SK-N-SH (cell line): ENCODE measurements at regions not wholly inside any gene's neighbourhood (a gene's known extent, or its start where the extent isn't known, plus 50 kb on each side); places are given as distances from the start of the nearest gene placed in this dataset.

Experiments
- CTCF ChIA-PET: fragments of 300-600, 350-600 bp; formaldehyde crosslinking; extraction: SDS; loops from one replicate; lab custom pipeline; 2021; lab: Yijun Ruan, JAX
- POLR2A ChIA-PET: fragments of 350-600 bp; sonication (Branson Sonifier 250); formaldehyde crosslinking; extraction: SDS; loops from one replicate; lab custom pipeline; 2020; ENCODE audit warnings: antibody characterized with exemption, inconsistent platforms; lab: Yijun Ruan, JAX
- DNase-seq: peaks from one replicate; pipeline ENCODE4 v3.0.0; 2012
- H2AFZ ChIP-seq: fragments of 200-600 bp; sonication (generic); 2 replicates; pipeline ENCODE4 v1.8.1; 2016; ENCODE audit warnings: antibody characterized with exemption, mild to moderate bottlenecking, low read depth
- H3F3A ChIP-seq: fragments of 200-600 bp; sonication (generic); replicated peaks from 2 replicates; pipeline ENCODE3; 2016; ENCODE audit warnings: antibody characterized with exemption, mild to moderate bottlenecking; ENCODE audit not compliant: insufficient read depth
- H3K27ac ChIP-seq, 2 experiments: fragments of 200-500 bp in 1 of 2; fragments of 200-600 bp in 1 of 2; sonication (Bioruptor generic) in 1 of 2; sonication (generic), shearing (Covaris generic) in 1 of 2; 2 replicates each; pipeline versions ENCODE4 v1.5.1 to v1.6.1; 2014 to 2016; ENCODE audit warnings: low read depth in 2 of 2, inconsistent platforms in 1 of 2, low read length in 1 of 2, mild to moderate bottlenecking in 1 of 2, mixed read lengths in 1 of 2
- H3K27me3 ChIP-seq: fragments of 200-600 bp; sonication (generic), shearing (Covaris generic); 2 replicates; pipeline ENCODE4 v1.6.1; 2016; ENCODE audit warnings: mixed run types; ENCODE audit not compliant: insufficient read depth
- H3K36me3 ChIP-seq, 2 experiments: fragments of 200-500 bp in 1 of 2; fragments of 200-600 bp in 1 of 2; sonication (Bioruptor generic) in 1 of 2; sonication (generic) in 1 of 2; replicated peaks in 1 of 2; 2 replicates each; pipeline versions ENCODE3 to v1.5.1; 2014 to 2016; ENCODE audit warnings: low read length in 1 of 2, mild to moderate bottlenecking in 1 of 2; ENCODE audit not compliant: insufficient read depth in 2 of 2, control insufficient read depth in 1 of 2
- H3K4me1 ChIP-seq, 2 experiments: fragments of 200-500 bp in 1 of 2; fragments of 200-600 bp in 1 of 2; sonication (Bioruptor generic) in 1 of 2; sonication (generic), shearing (Covaris generic) in 1 of 2; 2 replicates each; pipeline versions ENCODE4 v1.5.1 to v1.6.1; 2014 to 2016; ENCODE audit warnings: low read depth in 1 of 2, low read length in 1 of 2, mixed run types in 1 of 2; ENCODE audit not compliant: insufficient read depth in 2 of 2, control insufficient read depth in 1 of 2
- H3K4me2 ChIP-seq: fragments of 200-600 bp; sonication (generic), shearing (Covaris generic); 2 replicates; pipeline ENCODE4 v1.6.1; 2017; ENCODE audit warnings: mixed run types
- H3K4me3 ChIP-seq, 2 experiments: fragments of 200-500 bp in 1 of 2; fragments of 200-600 bp in 1 of 2; sonication (Bioruptor generic) in 1 of 2; sonication (generic), shearing (Covaris generic) in 1 of 2; 2 replicates each; pipeline versions ENCODE4 v1.5.1 to v1.8.1; 2014 to 2016; ENCODE audit warnings: low read depth in 2 of 2, inconsistent platforms in 1 of 2, low read length in 1 of 2, mild to moderate bottlenecking in 1 of 2, mixed read lengths in 1 of 2, moderate library complexity in 1 of 2
- H3K79me2 ChIP-seq: fragments of 200-600 bp; sonication (generic); 2 replicates; pipeline ENCODE4 v1.8.1; 2017; ENCODE audit warnings: mild to moderate bottlenecking; ENCODE audit not compliant: insufficient read depth
- H3K9ac ChIP-seq: fragments of 200-600 bp; sonication (generic); 2 replicates; pipeline ENCODE4 v1.6.1; 2017; ENCODE audit warnings: mixed run types
- H3K9me2 ChIP-seq: fragments of 200-600 bp; sonication (generic); 2 replicates; pipeline ENCODE4 v1.6.1; 2017; ENCODE audit warnings: mixed run types
- H3K9me3 ChIP-seq: fragments of 200-600 bp; sonication (generic); 2 replicates; pipeline ENCODE4 v1.6.1; 2017; ENCODE audit warnings: mixed run types, mild to moderate bottlenecking, moderate library complexity
- H4K20me1 ChIP-seq: fragments of 200-600 bp; sonication (generic); 2 replicates; pipeline ENCODE4 v1.6.1; 2017; ENCODE audit warnings: mild to moderate bottlenecking, mixed run types; ENCODE audit not compliant: insufficient read depth
- EP300 ChIP-seq, 2 experiments: IDR thresholded peaks; 2 replicates each; pipeline versions ENCODE4 v1.4.0 to v1.6.1; 2012; ENCODE audit warnings: borderline replicate concordance in 1 of 2, low read depth in 1 of 2, low read length in 1 of 2
- EZH2phosphoT487 ChIP-seq: fragments of 200-600 bp; sonication (generic); IDR thresholded peaks from 2 replicates; pipeline ENCODE4 v1.6.1; 2017; ENCODE audit warnings: low read depth, mixed run types, mild to moderate bottlenecking, antibody characterized with exemption, moderate library complexity, borderline replicate concordance
- FOSL2 ChIP-seq: IDR thresholded peaks from 2 replicates; pipeline ENCODE4 v1.4.0; 2012; ENCODE audit warnings: low read depth, mild to moderate bottlenecking, moderate library complexity, borderline replicate concordance
- JUND ChIP-seq: IDR thresholded peaks from 2 replicates; pipeline ENCODE4 v1.4.0; 2012
- MXI1 ChIP-seq: IDR thresholded peaks from 2 replicates; pipeline ENCODE4 v1.6.1; 2012; ENCODE audit warnings: mild to moderate bottlenecking, low read depth, low read length, improper control_type of control experiment
- NFIC ChIP-seq: IDR thresholded peaks from 2 replicates; pipeline ENCODE4 v1.4.0; 2012; ENCODE audit warnings: borderline replicate concordance
- RFX5 ChIP-seq: IDR thresholded peaks from 2 replicates; pipeline ENCODE4 v1.6.1; 2012; ENCODE audit warnings: mild to moderate bottlenecking, improper control_type of control experiment, low read length
- RXRA ChIP-seq: IDR thresholded peaks from 2 replicates; pipeline ENCODE4 v1.4.0; 2012; ENCODE audit warnings: low read depth, mild to moderate bottlenecking, borderline replicate concordance
- SIN3A ChIP-seq: IDR thresholded peaks from 2 replicates; pipeline ENCODE4 v1.6.1; 2012; ENCODE audit warnings: low read depth, mild to moderate bottlenecking, low read length, moderate library complexity, borderline replicate concordance
- SMC3 ChIP-seq: IDR thresholded peaks from 2 replicates; pipeline ENCODE4 v1.6.1; 2012; ENCODE audit warnings: low read depth, low read length, improper control_type of control experiment
- TAF1 ChIP-seq: IDR thresholded peaks from 2 replicates; pipeline ENCODE4 v1.6.1; 2012; ENCODE audit warnings: low read depth, mild to moderate bottlenecking, low read length, moderate library complexity, borderline replicate concordance
- TCF12 ChIP-seq: IDR thresholded peaks from 2 replicates; pipeline ENCODE4 v1.4.0; 2012
- TEAD4 ChIP-seq: IDR thresholded peaks from 2 replicates; pipeline ENCODE4 v1.4.0; 2012; ENCODE audit warnings: mild to moderate bottlenecking, borderline replicate concordance; ENCODE audit not compliant: insufficient read depth
- WGBS: methylation state at CpG from one replicate; pipeline ENCODE4 v1.1.6; 2017; ENCODE audit warnings: low lambda C conversion rate; 5-methylcytosine and 5-hydroxymethylcytosine counted together
- TF ChIP-seq, protein P1 (sequence below): IDR thresholded peaks from 2 replicates; pipeline ENCODE4 v1.4.0; 2012; ENCODE audit warnings: low read depth, borderline replicate concordance
- TF ChIP-seq, protein P2 (sequence below): IDR thresholded peaks from 2 replicates; pipeline ENCODE4; 2012
- TF ChIP-seq, protein P3 (sequence below): IDR thresholded peaks from 2 replicates; pipeline ENCODE4 v1.6.1; 2012; ENCODE audit warnings: mild to moderate bottlenecking, low read depth, low read length, moderate library complexity

DNA sequence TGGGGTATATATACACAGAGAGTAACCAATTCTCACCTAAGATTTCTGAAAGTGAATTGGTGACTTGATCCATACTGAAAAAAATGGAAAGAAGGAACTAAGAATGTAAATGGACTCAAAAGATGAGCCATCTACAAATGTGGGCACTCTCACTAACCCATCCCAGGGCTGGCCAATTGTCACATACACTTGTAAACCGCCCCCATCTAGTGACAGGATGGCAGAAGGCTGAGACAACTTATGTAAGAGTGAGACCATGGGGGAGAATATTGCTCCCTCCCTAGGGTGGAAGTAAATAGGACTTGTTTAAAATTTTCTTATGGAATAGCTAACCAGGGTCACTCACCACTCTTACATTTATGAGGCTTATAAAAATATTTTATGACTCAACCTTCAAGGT lies 377.1 kb upstream of the ISX start:
- Histone ChIP-seq H3K79me2 (no peaks in the 10 kb centered on the region), H3K27me3 (no peaks in the 10 kb centered on the region), H3K4me2 (no peak overlapping the region), H3K27ac (no peak overlapping the region), H3F3A (no peaks in the 10 kb centered on the region), H3K9ac (no peak overlapping the region), H3K4me1 (no peaks in the 10 kb centered on the region), H4K20me1 (no peaks in the 10 kb centered on the region), H2AFZ (no peak overlapping the region), H3K9me3 (no peaks in the 10 kb centered on the region), H3K4me3 (no peak overlapping the region), H3K9me2 (no peaks in the 10 kb centered on the region), H3K36me3 (no peaks in the 10 kb centered on the region)
- no peak for DNase-seq
- ChIA-PET POLR2A (no interaction called here), CTCF (no interaction called here)
- 0% methylated on average over 1 of the region's 1 CpG for WGBS
- TF ChIP-seq EZH2phosphoT487 (no peak), RFX5 (no peak), TCF12 (no peak), SMC3 (no peak), NFIC (no peak), TEAD4 (no peak), EP300 (IDR thresholded peaks at IDR 0.05; ENCODE audit: borderline replicate concordance in 1 of 2, low read depth in 1 of 2, low read length in 1 of 2) (no peak), FOSL2 (no peak), TAF1 (no peak), MXI1 (no peak), JUND (no peak)
- TF ChIP-seq, protein P1, sequence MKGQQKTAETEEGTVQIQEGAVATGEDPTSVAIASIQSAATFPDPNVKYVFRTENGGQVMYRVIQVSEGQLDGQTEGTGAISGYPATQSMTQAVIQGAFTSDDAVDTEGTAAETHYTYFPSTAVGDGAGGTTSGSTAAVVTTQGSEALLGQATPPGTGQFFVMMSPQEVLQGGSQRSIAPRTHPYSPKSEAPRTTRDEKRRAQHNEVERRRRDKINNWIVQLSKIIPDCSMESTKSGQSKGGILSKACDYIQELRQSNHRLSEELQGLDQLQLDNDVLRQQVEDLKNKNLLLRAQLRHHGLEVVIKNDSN: no peak
- TF ChIP-seq, protein P2, sequence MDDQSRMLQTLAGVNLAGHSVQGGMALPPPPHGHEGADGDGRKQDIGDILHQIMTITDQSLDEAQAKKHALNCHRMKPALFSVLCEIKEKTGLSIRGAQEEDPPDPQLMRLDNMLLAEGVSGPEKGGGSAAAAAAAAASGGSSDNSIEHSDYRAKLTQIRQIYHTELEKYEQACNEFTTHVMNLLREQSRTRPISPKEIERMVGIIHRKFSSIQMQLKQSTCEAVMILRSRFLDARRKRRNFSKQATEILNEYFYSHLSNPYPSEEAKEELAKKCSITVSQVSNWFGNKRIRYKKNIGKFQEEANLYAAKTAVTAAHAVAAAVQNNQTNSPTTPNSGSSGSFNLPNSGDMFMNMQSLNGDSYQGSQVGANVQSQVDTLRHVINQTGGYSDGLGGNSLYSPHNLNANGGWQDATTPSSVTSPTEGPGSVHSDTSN: no peak
- TF ChIP-seq, protein P3, sequence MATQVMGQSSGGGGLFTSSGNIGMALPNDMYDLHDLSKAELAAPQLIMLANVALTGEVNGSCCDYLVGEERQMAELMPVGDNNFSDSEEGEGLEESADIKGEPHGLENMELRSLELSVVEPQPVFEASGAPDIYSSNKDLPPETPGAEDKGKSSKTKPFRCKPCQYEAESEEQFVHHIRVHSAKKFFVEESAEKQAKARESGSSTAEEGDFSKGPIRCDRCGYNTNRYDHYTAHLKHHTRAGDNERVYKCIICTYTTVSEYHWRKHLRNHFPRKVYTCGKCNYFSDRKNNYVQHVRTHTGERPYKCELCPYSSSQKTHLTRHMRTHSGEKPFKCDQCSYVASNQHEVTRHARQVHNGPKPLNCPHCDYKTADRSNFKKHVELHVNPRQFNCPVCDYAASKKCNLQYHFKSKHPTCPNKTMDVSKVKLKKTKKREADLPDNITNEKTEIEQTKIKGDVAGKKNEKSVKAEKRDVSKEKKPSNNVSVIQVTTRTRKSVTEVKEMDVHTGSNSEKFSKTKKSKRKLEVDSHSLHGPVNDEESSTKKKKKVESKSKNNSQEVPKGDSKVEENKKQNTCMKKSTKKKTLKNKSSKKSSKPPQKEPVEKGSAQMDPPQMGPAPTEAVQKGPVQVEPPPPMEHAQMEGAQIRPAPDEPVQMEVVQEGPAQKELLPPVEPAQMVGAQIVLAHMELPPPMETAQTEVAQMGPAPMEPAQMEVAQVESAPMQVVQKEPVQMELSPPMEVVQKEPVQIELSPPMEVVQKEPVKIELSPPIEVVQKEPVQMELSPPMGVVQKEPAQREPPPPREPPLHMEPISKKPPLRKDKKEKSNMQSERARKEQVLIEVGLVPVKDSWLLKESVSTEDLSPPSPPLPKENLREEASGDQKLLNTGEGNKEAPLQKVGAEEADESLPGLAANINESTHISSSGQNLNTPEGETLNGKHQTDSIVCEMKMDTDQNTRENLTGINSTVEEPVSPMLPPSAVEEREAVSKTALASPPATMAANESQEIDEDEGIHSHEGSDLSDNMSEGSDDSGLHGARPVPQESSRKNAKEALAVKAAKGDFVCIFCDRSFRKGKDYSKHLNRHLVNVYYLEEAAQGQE: no peak

DNA sequence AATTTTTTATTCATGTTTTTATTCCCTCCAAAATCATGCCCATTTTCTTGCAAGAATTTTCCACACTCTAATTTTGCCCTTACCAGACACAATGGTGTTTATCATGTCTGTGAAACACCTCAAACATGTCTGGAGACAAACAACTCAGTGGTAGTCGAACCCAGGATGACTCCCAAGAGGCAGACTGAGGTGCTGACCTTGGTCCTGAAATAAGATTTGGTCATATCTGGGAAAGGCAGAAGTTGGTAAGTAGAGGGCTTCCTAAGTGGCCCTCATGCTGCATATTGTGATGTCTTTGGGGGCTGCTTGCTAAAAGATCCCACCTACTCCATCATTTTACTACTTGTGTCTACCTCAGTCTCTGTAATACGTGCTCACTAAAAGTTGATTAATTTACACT lies 369.4 kb upstream of the ISX start:
- TF ChIP-seq RXRA: no peak
- TF ChIP-seq SIN3A: no peak
- TF ChIP-seq, protein P3: 0 out of 2 replicates have a peak, but pooled peaks have one; percentile 35
- Histone ChIP-seq H3K9me3 (no peaks in the 10 kb centered on the region), H3K79me2 (no peaks in the 10 kb centered on the region), H3K27ac (no peak overlapping the region), H3K36me3 (no peaks in the 10 kb centered on the region), H3K4me1 (no peaks in the 10 kb centered on the region), H4K20me1 (no peaks in the 10 kb centered on the region), H3K9me2 (no peaks in the 10 kb centered on the region), H3F3A (no peaks in the 10 kb centered on the region), H3K4me2 (no peak overlapping the region), H3K27me3 (no peaks in the 10 kb centered on the region), H3K4me3 (no peak overlapping the region), H3K9ac (no peak overlapping the region), H2AFZ (no peak overlapping the region)
- CTCF ChIA-PET: interaction anchor here (0.6 kb wide), 1 partner anchor 34 kb away, joined by 3 read pairs; no protein-coding TSS in a partner anchor
- no peak for DNase-seq
- POLR2A ChIA-PET: no interaction called here
- 0% methylated on average over 2 of the region's 2 CpGs for WGBS
